Peyer's patch (tissue), 4 donors: ENCODE measurements at regions not wholly inside any gene's neighbourhood (a gene's known extent, or its start where the extent isn't known, plus 50 kb on each side); places are given as distances from the start of the nearest gene placed in this dataset.

Experiments
- POLR2A ChIP-seq, 2 donors: fragments of 450-650 bp; IDR thresholded peaks; one replicate each; pipeline ENCODE4 v1.5.1; 2017; ENCODE audit warnings: antibody characterized with exemption in 2 of 2, mild to moderate bottlenecking in 2 of 2, moderate library complexity in 2 of 2
- TF ChIP-seq, protein P1 (sequence below), 6 experiments: fragments of 450-650 bp in 4 of 6; fragments of 200-600 bp in 2 of 6; sonication (generic) in 1 of 6; IDR thresholded peaks; one replicate each; pipeline ENCODE4 v1.5.1; 2017 to 2019; ENCODE audit warnings: antibody characterized with exemption in 6 of 6, mild to moderate bottlenecking in 3 of 6, moderate library complexity in 1 of 6

DNA sequence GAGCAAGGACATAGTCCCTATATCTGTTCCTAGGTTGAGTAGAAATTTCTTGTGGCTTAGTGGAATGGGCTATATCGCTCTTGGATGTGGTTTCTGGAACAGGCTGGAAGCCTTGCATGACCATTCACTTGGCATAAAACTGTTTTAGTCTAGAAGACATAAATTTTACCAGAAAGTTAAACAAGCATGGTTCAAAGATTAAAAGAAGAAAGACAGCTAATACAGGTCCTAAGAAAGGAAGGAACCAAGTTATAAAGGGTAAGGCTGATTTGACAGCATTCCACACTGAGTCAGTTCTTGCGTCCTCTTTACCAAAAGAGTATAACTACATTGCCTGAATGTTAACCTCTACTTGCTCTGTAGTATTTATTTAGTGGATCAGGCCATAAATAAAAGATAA is 724.2 kb downstream of the SORCS1 start:
- TF ChIP-seq, protein P1, sequence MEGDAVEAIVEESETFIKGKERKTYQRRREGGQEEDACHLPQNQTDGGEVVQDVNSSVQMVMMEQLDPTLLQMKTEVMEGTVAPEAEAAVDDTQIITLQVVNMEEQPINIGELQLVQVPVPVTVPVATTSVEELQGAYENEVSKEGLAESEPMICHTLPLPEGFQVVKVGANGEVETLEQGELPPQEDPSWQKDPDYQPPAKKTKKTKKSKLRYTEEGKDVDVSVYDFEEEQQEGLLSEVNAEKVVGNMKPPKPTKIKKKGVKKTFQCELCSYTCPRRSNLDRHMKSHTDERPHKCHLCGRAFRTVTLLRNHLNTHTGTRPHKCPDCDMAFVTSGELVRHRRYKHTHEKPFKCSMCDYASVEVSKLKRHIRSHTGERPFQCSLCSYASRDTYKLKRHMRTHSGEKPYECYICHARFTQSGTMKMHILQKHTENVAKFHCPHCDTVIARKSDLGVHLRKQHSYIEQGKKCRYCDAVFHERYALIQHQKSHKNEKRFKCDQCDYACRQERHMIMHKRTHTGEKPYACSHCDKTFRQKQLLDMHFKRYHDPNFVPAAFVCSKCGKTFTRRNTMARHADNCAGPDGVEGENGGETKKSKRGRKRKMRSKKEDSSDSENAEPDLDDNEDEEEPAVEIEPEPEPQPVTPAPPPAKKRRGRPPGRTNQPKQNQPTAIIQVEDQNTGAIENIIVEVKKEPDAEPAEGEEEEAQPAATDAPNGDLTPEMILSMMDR (IDR thresholded peaks at IDR 0.05), result no peak
- TF ChIP-seq POLR2A (IDR thresholded peaks at IDR 0.05), result no peak
